CD4-positive, alpha-beta T cell (primary cell): ENCODE measurements at regions not wholly inside any gene's neighbourhood (a gene's known extent, or its start where the extent isn't known, plus 50 kb on each side); places are given as distances from the start of the nearest gene placed in this dataset.

Experiments used
- ATAC-seq: fragments of 200-7000 bp; cut with Tn5 transposase; one replicate; pipeline ENCODE4 v1.10.0; 2022; ENCODE audit warnings: mild to moderate bottlenecking; ENCODE audit not compliant: poor library complexity
- CTCF ChIA-PET: fragments of 350-600 bp; sonication (Branson Sonifier 250); formaldehyde crosslinking; loops from one replicate; lab custom pipeline; 2021; ENCODE audit warnings: antibody characterized with exemption, inconsistent platforms; lab: Charles Lee
- POLR2A ChIA-PET: fragments of 350-600 bp; sonication (Branson Sonifier 250); formaldehyde crosslinking; loops from one replicate; lab custom pipeline; 2021; ENCODE audit warnings: antibody characterized with exemption, inconsistent platforms; lab: Charles Lee
- DNase-seq, 14 experiments: peaks; one replicate each; pipeline ENCODE4 v3.0.0-alpha.2; 2013 to 2020; ENCODE audit warnings: mixed read lengths in 2 of 14
- H3K27ac ChIP-seq, 2 donors: one replicate each; pipeline versions ENCODE4 v1.5.1 to v1.7.0; 2013; ENCODE audit warnings: low read length in 2 of 2, low read depth in 1 of 2, mild to moderate bottlenecking in 1 of 2
- H3K27me3 ChIP-seq, 2 experiments: 1 replicate in 1 of 2; 2 replicates in 1 of 2; pipeline versions ENCODE4 v1.6.1 to v1.7.0; 2013; ENCODE audit warnings: low read length in 2 of 2, control low read depth in 1 of 2, mild to moderate bottlenecking in 1 of 2, moderate library complexity in 1 of 2; ENCODE audit not compliant: insufficient read depth in 2 of 2, control insufficient read depth in 1 of 2
- H3K36me3 ChIP-seq: one replicate; pipeline ENCODE4 v1.6.1; 2013; ENCODE audit warnings: low read length, control low read depth; ENCODE audit not compliant: insufficient read depth
- H3K4me1 ChIP-seq: one replicate; pipeline ENCODE4 v1.6.1; 2013; ENCODE audit warnings: low read length, control low read depth; ENCODE audit not compliant: insufficient read depth
- H3K4me3 ChIP-seq: one replicate; pipeline ENCODE4 v1.5.1; 2013; ENCODE audit warnings: mild to moderate bottlenecking, low read length, moderate library complexity
- H3K9me3 ChIP-seq, 2 experiments: 1 replicate in 1 of 2; 2 replicates in 1 of 2; pipeline versions ENCODE4 v1.6.1 to v1.7.0; 2013; ENCODE audit warnings: low read length in 2 of 2, mild to moderate bottlenecking in 2 of 2, control low read depth in 1 of 2, moderate library complexity in 1 of 2; ENCODE audit not compliant: control insufficient read depth in 1 of 2, insufficient read depth in 1 of 2
- H3K27ac Mint-ChIP-seq: one replicate; pipeline ENCODE4 v1.8.0; 2020; ENCODE audit warnings: mixed read lengths
- H3K27me3 Mint-ChIP-seq: one replicate; pipeline ENCODE4 v1.8.0; 2021; ENCODE audit warnings: mixed read lengths
- H3K36me3 Mint-ChIP-seq: one replicate; pipeline ENCODE4 v1.8.0; 2021; ENCODE audit warnings: low read depth, mixed read lengths
- H3K4me1 Mint-ChIP-seq: one replicate; pipeline ENCODE4 v1.8.0; 2021; ENCODE audit warnings: low read depth, mixed read lengths
- H3K4me3 Mint-ChIP-seq: one replicate; pipeline ENCODE4 v1.8.0; 2020; ENCODE audit warnings: mild to moderate bottlenecking, mixed read lengths
- H3K9me3 Mint-ChIP-seq: one replicate; pipeline ENCODE4 v1.8.0; 2020; ENCODE audit warnings: mixed read lengths
- CTCF ChIP-seq: fragments of 200-600 bp; IDR thresholded peaks from one replicate; pipeline ENCODE4 v1.8.0; 2022; ENCODE audit warnings: antibody characterized with exemption, mild to moderate bottlenecking
- intact Hi-C, 2 experiments: fragments of 100-400 bp; cut with DNase I in 1 of 2; cut with micrococcal nuclease in 1 of 2; formaldehyde crosslinking; loops; one replicate each; pipeline versions ENCODE4 v1.15.1 to v1.9.0; 2023 to 2025; cut with DNase I, micrococcal nuclease

- H3K4me1 Mint-ChIP-seq, result no peaks in the 10 kb centered on the region
Measured at GRCh38 chr7:67916571-67917436, 920.2 kb downstream of the TYW1 start.

GRCh38 chr7:67917437-67917755, 920.8 kb downstream of the TYW1 start:
- Mint-ChIP-seq H3K4me1 (no peaks in the 10 kb centered on the region), H3K27ac (no peak overlapping the region), H3K9me3 (peaks cover 22% of the 10 kb centered on the region), H3K4me3 (no peak overlapping the region), H3K36me3 (peaks cover 4% of the 10 kb centered on the region), H3K27me3 (no peaks in the 10 kb centered on the region)
- no peaks in the 10 kb centered on the region for H3K36me3 ChIP-seq
- no peak overlapping the region for H3K4me3 ChIP-seq
- H3K27ac ChIP-seq, result no peak overlapping the region
- no peak for TF ChIP-seq CTCF
- ATAC-seq, result no peak
- ChIA-PET CTCF (no interaction called here), POLR2A (no interaction called here)
- intact Hi-C loops, result no loop called here
- no peaks in the 10 kb centered on the region for H3K4me1 ChIP-seq
- peaks cover 18 to 24% of the 10 kb centered on the region in 2 experiments for H3K9me3 ChIP-seq
- no peaks in the 10 kb centered on the region for H3K27me3 ChIP-seq
- DNase-seq, result no peak

More at GRCh38 chr7:67916571-67917436, 920.2 kb downstream of the TYW1 start:
- Mint-ChIP-seq H3K27me3 (no peaks in the 10 kb centered on the region), H3K4me3 (no peak overlapping the region), H3K9me3 (peaks cover 22% of the 10 kb centered on the region), H3K36me3 (peaks cover 4% of the 10 kb centered on the region), H3K27ac (no peak overlapping the region)
- no peak for ATAC-seq
- POLR2A ChIA-PET, result no interaction called here
- H3K4me3 ChIP-seq, result no peak overlapping the region
- intact Hi-C loops, result no loop called here
- CTCF ChIA-PET, result no interaction called here
- no peaks in the 10 kb centered on the region for H3K4me1 ChIP-seq
- no peaks in the 10 kb centered on the region for H3K27me3 ChIP-seq
- TF ChIP-seq CTCF, result no peak
- no peak for DNase-seq
- H3K36me3 ChIP-seq, result no peaks in the 10 kb centered on the region
- H3K27ac ChIP-seq, result no peak overlapping the region
- peaks cover 15 to 24% of the 10 kb centered on the region in 2 experiments for H3K9me3 ChIP-seq

GRCh38 chr7:67918158-67918557, 921.5 kb downstream of the TYW1 start:
- H3K27me3 ChIP-seq, result no peaks in the 10 kb centered on the region
- Mint-ChIP-seq H3K27me3 (no peaks in the 10 kb centered on the region), H3K4me1 (no peaks in the 10 kb centered on the region), H3K27ac (no peak overlapping the region), H3K9me3 (peaks cover 22% of the 10 kb centered on the region), H3K4me3 (no peak overlapping the region), H3K36me3 (peaks cover 4% of the 10 kb centered on the region)
- ChIA-PET POLR2A (no interaction called here), CTCF (no interaction called here)
- H3K36me3 ChIP-seq, result no peaks in the 10 kb centered on the region
- no peak for TF ChIP-seq CTCF
- DNase-seq, result peak in 3 of 14 experiments; percentile 3 to 27 (median 7)
- intact Hi-C loops, result no loop called here
- ATAC-seq, result no peak
- H3K27ac ChIP-seq, result no peak overlapping the region
- H3K9me3 ChIP-seq, result peaks cover 24 to 26% of the 10 kb centered on the region in 2 experiments
- H3K4me1 ChIP-seq, result no peaks in the 10 kb centered on the region
- no peak overlapping the region for H3K4me3 ChIP-seq
